Osteoblast (primary cell): ENCODE measurements at regions not wholly inside any gene's neighbourhood (a gene's known extent, or its start where the extent isn't known, plus 50 kb on each side); places are given as distances from the start of the nearest gene placed in this dataset.

Experiments used
- DNase-seq: peaks from one replicate; pipeline ENCODE4 v3.0.0; 2011; ENCODE audit warnings: low spot score, mixed read lengths; ENCODE audit not compliant: insufficient read length; ENCODE audit errors: missing footprints
- H2AFZ ChIP-seq: 2 replicates; pipeline ENCODE4 v1.6.0; 2011; ENCODE audit warnings: mild to moderate bottlenecking, low read length
- H3K27ac ChIP-seq: 2 replicates; pipeline ENCODE4 v1.5.1; 2011; ENCODE audit warnings: mild to moderate bottlenecking, low read depth, low read length, moderate library complexity
- H3K27me3 ChIP-seq: 2 replicates; pipeline ENCODE4 v1.6.0; 2012; ENCODE audit warnings: mild to moderate bottlenecking, control low read depth, inconsistent platforms, low read length, moderate library complexity; ENCODE audit not compliant: insufficient read depth
- H3K36me3 ChIP-seq: 2 replicates; pipeline ENCODE4 v1.5.1; 2011; ENCODE audit warnings: mild to moderate bottlenecking, low read length, control low read depth, moderate library complexity; ENCODE audit not compliant: insufficient read depth
- H3K4me1 ChIP-seq: 2 replicates; pipeline ENCODE4 v1.5.1; 2011; ENCODE audit warnings: mild to moderate bottlenecking, low read length, control low read depth, moderate library complexity; ENCODE audit not compliant: insufficient read depth
- H3K4me2 ChIP-seq: 2 replicates; pipeline ENCODE4 v1.6.0; 2011; ENCODE audit warnings: mild to moderate bottlenecking, low read length; ENCODE audit not compliant: insufficient read depth
- H3K4me3 ChIP-seq: fragments of 200-600 bp; sonication (generic); 3 replicates; pipeline ENCODE4 v1.5.1; 2012; ENCODE audit warnings: mild to moderate bottlenecking, low read length, inconsistent platforms; ENCODE audit not compliant: insufficient read depth
- H3K79me2 ChIP-seq: 2 replicates; pipeline ENCODE4 v1.6.0; 2012; ENCODE audit warnings: mild to moderate bottlenecking, low read length, control low read depth, inconsistent platforms; ENCODE audit not compliant: insufficient read depth
- H3K9me3 ChIP-seq: 2 replicates; pipeline ENCODE4 v1.5.1; 2011; ENCODE audit warnings: low read depth, low read length, control low read depth
- H4K20me1 ChIP-seq: 2 replicates; pipeline ENCODE4 v1.6.0; 2012; ENCODE audit warnings: mild to moderate bottlenecking, low read length, control low read depth; ENCODE audit not compliant: insufficient read depth
- TF ChIP-seq, protein P1 (sequence below): IDR thresholded peaks from 2 replicates; pipeline ENCODE4 v1.5.1; 2011; ENCODE audit warnings: mild to moderate bottlenecking, low read depth, low read length, moderate library complexity; ENCODE audit errors: extremely low read depth

DNA sequence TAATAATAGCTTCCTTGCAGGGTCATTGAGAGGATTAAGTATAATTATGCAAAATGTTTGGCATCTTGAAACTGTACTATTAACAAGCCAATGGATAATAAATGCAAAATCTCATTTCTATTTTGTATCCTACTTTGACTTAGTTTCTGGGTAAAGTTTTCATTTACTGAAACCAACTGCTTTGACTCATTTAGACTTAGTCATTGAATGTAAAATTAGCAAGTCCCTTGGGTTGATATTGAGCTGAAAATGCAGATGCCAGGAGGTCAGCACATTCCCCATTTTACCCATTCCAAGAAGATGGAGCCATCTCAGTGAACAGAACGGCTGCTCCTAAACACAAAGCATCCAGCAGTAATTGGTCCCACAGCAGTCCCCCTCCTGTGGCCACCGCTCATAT, 74.7 kb upstream of the GATB start:
- peaks cover 4% of the 10 kb centered on the region for H3K27me3 ChIP-seq
- TF ChIP-seq, protein P1, sequence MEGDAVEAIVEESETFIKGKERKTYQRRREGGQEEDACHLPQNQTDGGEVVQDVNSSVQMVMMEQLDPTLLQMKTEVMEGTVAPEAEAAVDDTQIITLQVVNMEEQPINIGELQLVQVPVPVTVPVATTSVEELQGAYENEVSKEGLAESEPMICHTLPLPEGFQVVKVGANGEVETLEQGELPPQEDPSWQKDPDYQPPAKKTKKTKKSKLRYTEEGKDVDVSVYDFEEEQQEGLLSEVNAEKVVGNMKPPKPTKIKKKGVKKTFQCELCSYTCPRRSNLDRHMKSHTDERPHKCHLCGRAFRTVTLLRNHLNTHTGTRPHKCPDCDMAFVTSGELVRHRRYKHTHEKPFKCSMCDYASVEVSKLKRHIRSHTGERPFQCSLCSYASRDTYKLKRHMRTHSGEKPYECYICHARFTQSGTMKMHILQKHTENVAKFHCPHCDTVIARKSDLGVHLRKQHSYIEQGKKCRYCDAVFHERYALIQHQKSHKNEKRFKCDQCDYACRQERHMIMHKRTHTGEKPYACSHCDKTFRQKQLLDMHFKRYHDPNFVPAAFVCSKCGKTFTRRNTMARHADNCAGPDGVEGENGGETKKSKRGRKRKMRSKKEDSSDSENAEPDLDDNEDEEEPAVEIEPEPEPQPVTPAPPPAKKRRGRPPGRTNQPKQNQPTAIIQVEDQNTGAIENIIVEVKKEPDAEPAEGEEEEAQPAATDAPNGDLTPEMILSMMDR: no peak
- H2AFZ ChIP-seq: no peak overlapping the region
- H3K9me3 ChIP-seq: no peaks in the 10 kb centered on the region
- H3K4me2 ChIP-seq: no peak overlapping the region
- no peaks in the 10 kb centered on the region for H3K79me2 ChIP-seq
- H3K27ac ChIP-seq: no peak overlapping the region
- H4K20me1 ChIP-seq: no peaks in the 10 kb centered on the region
- no peak overlapping the region for H3K4me3 ChIP-seq
- no peaks in the 10 kb centered on the region for H3K4me1 ChIP-seq
- no peaks in the 10 kb centered on the region for H3K36me3 ChIP-seq
- no peak for DNase-seq

DNA sequence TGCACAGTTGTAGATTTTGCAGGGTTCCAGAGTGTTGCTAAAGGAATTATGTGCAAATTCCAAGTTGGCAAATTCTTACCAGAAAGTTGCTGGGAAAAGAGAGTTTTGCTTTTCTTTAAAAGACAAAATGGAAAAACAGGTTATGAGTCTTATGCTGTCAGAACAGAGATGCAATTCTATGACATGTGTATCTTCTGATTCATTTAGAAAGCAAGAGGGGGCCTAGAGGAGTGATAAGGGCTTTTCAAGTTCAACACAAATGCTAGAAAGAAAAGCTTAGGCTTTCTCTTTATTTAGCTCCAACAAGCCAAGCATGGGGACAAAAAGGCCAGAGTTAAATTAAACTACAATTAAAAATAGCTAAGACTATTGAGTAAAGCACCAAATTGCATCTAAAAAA, 72.4 kb upstream of the GATB start:
- Histone ChIP-seq H2AFZ (no peak overlapping the region), H3K36me3 (no peaks in the 10 kb centered on the region), H3K4me2 (no peak overlapping the region), H3K9me3 (no peaks in the 10 kb centered on the region), H3K27ac (no peak overlapping the region), H3K79me2 (no peaks in the 10 kb centered on the region), H4K20me1 (no peaks in the 10 kb centered on the region), H3K4me1 (no peaks in the 10 kb centered on the region), H3K27me3 (peaks cover 3% of the 10 kb centered on the region), H3K4me3 (no peak overlapping the region)
- TF ChIP-seq, protein P1: no peak
- no peak for DNase-seq

DNA sequence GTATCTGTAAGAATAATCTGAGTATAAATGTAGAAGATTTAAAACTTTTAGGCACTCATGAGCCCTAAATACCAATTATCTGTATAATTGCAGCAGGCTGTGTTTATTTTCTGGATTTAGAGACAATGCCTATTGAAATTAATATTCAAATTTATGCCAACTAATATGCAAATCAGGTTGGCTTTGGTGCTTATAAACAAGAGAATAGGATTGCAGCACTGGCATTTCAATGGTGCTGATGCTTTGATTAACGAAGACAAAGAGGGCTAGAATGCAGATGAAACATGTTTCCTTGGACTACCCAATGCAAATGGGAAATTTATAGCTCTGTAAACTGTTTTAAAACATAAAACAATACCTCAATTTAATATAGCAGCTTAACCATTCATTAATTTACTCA, 70.7 kb upstream of the GATB start:
- no peaks in the 10 kb centered on the region for H4K20me1 ChIP-seq

DNA sequence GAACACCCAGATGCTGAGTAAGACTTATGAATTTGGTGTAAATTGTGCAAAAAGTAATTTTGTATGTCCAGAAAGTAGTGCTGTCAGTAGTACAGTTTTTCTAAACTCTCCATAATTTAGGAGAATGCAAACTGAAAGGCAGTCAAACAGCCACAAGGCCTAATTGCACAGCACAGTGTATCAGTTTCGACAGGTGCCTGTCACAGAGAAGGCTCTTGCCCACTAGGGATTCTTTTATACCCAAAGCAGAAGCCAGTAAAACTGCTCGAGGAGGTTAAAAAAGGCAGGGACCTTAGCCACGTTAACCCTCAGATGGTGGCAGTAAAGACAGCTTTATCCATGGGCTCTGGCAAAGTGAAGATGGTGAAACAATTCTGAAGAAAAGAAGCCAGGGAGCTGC, 69.4 kb upstream of the GATB start:
- no peaks in the 10 kb centered on the region for H3K79me2 ChIP-seq
- no peaks in the 10 kb centered on the region for H4K20me1 ChIP-seq
- TF ChIP-seq, protein P1: no peak
- H3K4me2 ChIP-seq: no peak overlapping the region
- H3K4me1 ChIP-seq: no peaks in the 10 kb centered on the region
- peaks cover 3% of the 10 kb centered on the region for H3K27me3 ChIP-seq
- H2AFZ ChIP-seq: no peak overlapping the region
- H3K4me3 ChIP-seq: no peak overlapping the region
- H3K36me3 ChIP-seq: no peaks in the 10 kb centered on the region
- no peak for DNase-seq
- H3K9me3 ChIP-seq: no peaks in the 10 kb centered on the region
- H3K27ac ChIP-seq: no peak overlapping the region

More for the DNA sequence above, 70.7 kb upstream of the GATB start:
- H2AFZ ChIP-seq: no peak overlapping the region
- H3K4me1 ChIP-seq: no peaks in the 10 kb centered on the region
- H3K4me2 ChIP-seq: no peak overlapping the region
- H3K4me3 ChIP-seq: no peak overlapping the region
- DNase-seq: no peak
- no peak overlapping the region for H3K27ac ChIP-seq
- H3K79me2 ChIP-seq: no peaks in the 10 kb centered on the region
- peaks cover 3% of the 10 kb centered on the region for H3K27me3 ChIP-seq
- H3K36me3 ChIP-seq: no peaks in the 10 kb centered on the region
- TF ChIP-seq, protein P1: no peak
- no peaks in the 10 kb centered on the region for H3K9me3 ChIP-seq
